HFFc6 (cell line): ENCODE measurements at regions not wholly inside any gene's neighbourhood (a gene's known extent, or its start where the extent isn't known, plus 50 kb on each side); places are given as distances from the start of the nearest gene placed in this dataset.

Experiments
- DNase-seq: peaks from one replicate; pipeline ENCODE4 v3.0.0-alpha.2; 2018
- H3K27ac Mint-ChIP-seq: 2 replicates; pipeline ENCODE4 v1.8.0; 2020; ENCODE audit warnings: mild to moderate bottlenecking, mixed read lengths
- H3K27me3 Mint-ChIP-seq: 2 replicates; pipeline ENCODE4 v1.8.0; 2021; ENCODE audit warnings: mild to moderate bottlenecking, moderate library complexity, mixed read lengths; ENCODE audit not compliant: insufficient read depth
- H3K36me3 Mint-ChIP-seq: 2 replicates; pipeline ENCODE4 v1.8.0; 2021; ENCODE audit warnings: low read depth, mixed read lengths
- H3K4me1 Mint-ChIP-seq: 2 replicates; pipeline ENCODE4 v1.8.0; 2020; ENCODE audit warnings: low read depth, mixed read lengths
- H3K4me3 Mint-ChIP-seq: 2 replicates; pipeline ENCODE4 v1.8.0; 2020; ENCODE audit warnings: mild to moderate bottlenecking, moderate library complexity, mixed read lengths
- H3K9me3 Mint-ChIP-seq: 2 replicates; pipeline ENCODE4 v1.8.0; 2020; ENCODE audit warnings: mild to moderate bottlenecking, mixed read lengths
- CTCF ChIP-seq: fragments of 200-600 bp; sonication (generic); IDR thresholded peaks from 2 replicates; pipeline ENCODE4 v1.5.0; 2021; ENCODE audit warnings: antibody characterized with exemption, mild to moderate bottlenecking

- Mint-ChIP-seq H3K4me1 (peaks cover 18% of the 10 kb centered on the region), H3K27me3 (no peaks in the 10 kb centered on the region), H3K27ac (no peak overlapping the region), H3K36me3 (peaks cover 5% of the 10 kb centered on the region; the same call in 1 of the 2 replicates), H3K4me3 (no peak overlapping the region), H3K9me3 (no peaks in the 10 kb centered on the region)
- TF ChIP-seq CTCF, result no peak
- no peak for DNase-seq
Observed at GRCh38 chr7:41121228-41121627, 581.7 kb downstream of the INHBA start.

- H3K4me3 Mint-ChIP-seq, result no peak overlapping the region
- H3K36me3 Mint-ChIP-seq, result peaks cover 5% of the 10 kb centered on the region; the same call in 1 of the 2 replicates
- H3K4me1 Mint-ChIP-seq, result peaks cover 25% of the 10 kb centered on the region
- no peak for DNase-seq
- no peaks in the 10 kb centered on the region for H3K27me3 Mint-ChIP-seq
- H3K27ac Mint-ChIP-seq, result no peak overlapping the region
- H3K9me3 Mint-ChIP-seq, result no peaks in the 10 kb centered on the region
- TF ChIP-seq CTCF, result no peak
Observed at GRCh38 chr7:41118486-41118885, 584.4 kb downstream of the INHBA start.

- no peak for DNase-seq
- no peaks in the 10 kb centered on the region for H3K9me3 Mint-ChIP-seq
- H3K27ac Mint-ChIP-seq, result no peak overlapping the region
- peaks cover 19% of the 10 kb centered on the region for H3K4me1 Mint-ChIP-seq
- no peak overlapping the region for H3K4me3 Mint-ChIP-seq
- no peaks in the 10 kb centered on the region for H3K27me3 Mint-ChIP-seq
- peaks cover 5% of the 10 kb centered on the region; the same call in 1 of the 2 replicates for H3K36me3 Mint-ChIP-seq
- TF ChIP-seq CTCF, result no peak
Observed at GRCh38 chr7:41117431-41117830, 585.5 kb downstream of the INHBA start.

- no peak for TF ChIP-seq CTCF
- H3K4me3 Mint-ChIP-seq, result no peak overlapping the region
- H3K27ac Mint-ChIP-seq, result no peak overlapping the region
- peaks cover 14% of the 10 kb centered on the region for H3K4me1 Mint-ChIP-seq
- H3K36me3 Mint-ChIP-seq, result peaks cover 5% of the 10 kb centered on the region; the same call in 1 of the 2 replicates
- H3K9me3 Mint-ChIP-seq, result no peaks in the 10 kb centered on the region
- DNase-seq, result no peak
- no peaks in the 10 kb centered on the region for H3K27me3 Mint-ChIP-seq
Observed at GRCh38 chr7:41116817-41117216, 586.1 kb downstream of the INHBA start.

GRCh38 chr7:41116337-41116736 is 586.6 kb downstream of the INHBA start:
- no peak for TF ChIP-seq CTCF
- peaks cover 14% of the 10 kb centered on the region for H3K4me1 Mint-ChIP-seq
- no peaks in the 10 kb centered on the region for H3K27me3 Mint-ChIP-seq
- H3K9me3 Mint-ChIP-seq, result no peaks in the 10 kb centered on the region
- H3K27ac Mint-ChIP-seq, result no peak overlapping the region
- H3K4me3 Mint-ChIP-seq, result no peak overlapping the region
- no peak for DNase-seq
- peaks cover 5% of the 10 kb centered on the region; the same call in 1 of the 2 replicates for H3K36me3 Mint-ChIP-seq

- Mint-ChIP-seq H3K4me3 (no peak overlapping the region), H3K4me1 (peaks cover 24% of the 10 kb centered on the region), H3K27ac (no peak overlapping the region), H3K36me3 (peaks cover 3% of the 10 kb centered on the region; the same call in 1 of the 2 replicates), H3K9me3 (no peaks in the 10 kb centered on the region), H3K27me3 (no peaks in the 10 kb centered on the region)
- DNase-seq, result no peak
- no peak for TF ChIP-seq CTCF
Observed at GRCh38 chr7:41114691-41115090, 588.2 kb downstream of the INHBA start.
